ENCODE measurements at regions not wholly inside any gene's neighbourhood (a gene's known extent, or its start where the extent isn't known, plus 50 kb on each side); places are given as distances from the start of the nearest gene placed in this dataset.

GRCh38 chr5:68429510-68429909, 214.0 kb downstream of the PIK3R1 start:
- intact Hi-C loops (cut with micrococcal nuclease): no loop called here
- Histone ChIP-seq H3K4me3 (ENCODE audit: low read length) (no peak overlapping the region), H3K27ac (ENCODE audit: low read length) (no peak overlapping the region), H3K9me3 (ENCODE audit: control insufficient read depth, insufficient read depth, low read length) (no peaks in the 10 kb centered on the region), H3K4me1 (ENCODE audit: control insufficient read depth, insufficient read depth, low read length) (peaks cover 24% of the 10 kb centered on the region), H3K36me3 (ENCODE audit: control insufficient read depth, insufficient read depth, low read length) (no peaks in the 10 kb centered on the region), H3K27me3 (ENCODE audit: control insufficient read depth, insufficient read depth, low read length) (no peaks in the 10 kb centered on the region)
- no peaks in the 10 kb centered on the region for H3K9me3 Mint-ChIP-seq
- TF ChIP-seq CTCF (IDR thresholded peaks at IDR 0.05): no peak
- WGBS (ENCODE audit: insufficient coverage): 87% methylated on average over 2 of the region's 2 CpGs
- H3K36me3 Mint-ChIP-seq: no peaks in the 10 kb centered on the region
- no peak overlapping the region for H3K27ac Mint-ChIP-seq
- no peak overlapping the region for H3K4me3 Mint-ChIP-seq
- DNase-seq: no peak
- H3K4me1 Mint-ChIP-seq: peaks cover 42 to 45% of the 10 kb centered on the region in 2 donors
- ATAC-seq: no peak
- no peaks in the 10 kb centered on the region for H3K27me3 Mint-ChIP-seq (ENCODE audit: low read depth in 2 of 2)

- 69% methylated on average over 1 of the region's 1 CpG for WGBS (ENCODE audit: insufficient coverage)
- peaks cover 27% of the 10 kb centered on the region for H3K4me1 ChIP-seq (ENCODE audit: control insufficient read depth, insufficient read depth, low read length)
- no peaks in the 10 kb centered on the region for H3K36me3 ChIP-seq (ENCODE audit: control insufficient read depth, insufficient read depth, low read length)
- ATAC-seq (no peak), DNase-seq (no peak)
- Mint-ChIP-seq H3K27ac (no peak overlapping the region), H3K4me1 (peaks cover 43 to 46% of the 10 kb centered on the region in 2 donors), H3K9me3 (no peaks in the 10 kb centered on the region), H3K27me3 (ENCODE audit: low read depth in 2 of 2) (no peaks in the 10 kb centered on the region), H3K36me3 (no peaks in the 10 kb centered on the region), H3K4me3 (no peak overlapping the region)
- no peak for TF ChIP-seq CTCF (IDR thresholded peaks at IDR 0.05)
- no peak overlapping the region for H3K27ac ChIP-seq (ENCODE audit: low read length)
- H3K9me3 ChIP-seq (ENCODE audit: control insufficient read depth, insufficient read depth, low read length): no peaks in the 10 kb centered on the region
- no peaks in the 10 kb centered on the region for H3K27me3 ChIP-seq (ENCODE audit: control insufficient read depth, insufficient read depth, low read length)
- no peak overlapping the region for H3K4me3 ChIP-seq (ENCODE audit: low read length)
- intact Hi-C loops (cut with micrococcal nuclease): loop anchor here (5.0 kb wide), 1 partner anchor 63 kb away; no protein-coding TSS in a partner anchor
These were observed 214.7 kb downstream of the PIK3R1 start for GRCh38 chr5:68430279-68430678.

- H3K9me3 Mint-ChIP-seq: no peaks in the 10 kb centered on the region
These were observed 215.6 kb downstream of the PIK3R1 start for GRCh38 chr5:68431186-68431585.

More at GRCh38 chr5:68431186-68431585, 215.6 kb downstream of the PIK3R1 start:
- peaks cover 42 to 43% of the 10 kb centered on the region in 2 donors for H3K4me1 Mint-ChIP-seq
- H3K27ac Mint-ChIP-seq: no peak overlapping the region
- no peak for ATAC-seq
- H3K27me3 Mint-ChIP-seq (ENCODE audit: low read depth in 2 of 2): no peaks in the 10 kb centered on the region
- no peaks in the 10 kb centered on the region for H3K36me3 Mint-ChIP-seq
- WGBS (ENCODE audit: insufficient coverage): 50% methylated on average over 1 of the region's 1 CpG
- DNase-seq: no peak
- no peak overlapping the region for H3K4me3 Mint-ChIP-seq
- Histone ChIP-seq H3K27ac (ENCODE audit: low read length) (no peak overlapping the region), H3K9me3 (ENCODE audit: control insufficient read depth, insufficient read depth, low read length) (no peaks in the 10 kb centered on the region), H3K4me3 (ENCODE audit: low read length) (no peak overlapping the region), H3K4me1 (ENCODE audit: control insufficient read depth, insufficient read depth, low read length) (peaks cover 25% of the 10 kb centered on the region), H3K27me3 (ENCODE audit: control insufficient read depth, insufficient read depth, low read length) (no peaks in the 10 kb centered on the region), H3K36me3 (ENCODE audit: control insufficient read depth, insufficient read depth, low read length) (no peaks in the 10 kb centered on the region)
- no peak for TF ChIP-seq CTCF (IDR thresholded peaks at IDR 0.05)
- intact Hi-C loops (cut with micrococcal nuclease): loop anchor here (5.0 kb wide), 1 partner anchor 64 kb away; no protein-coding TSS in a partner anchor
